Karpas-422 (cell line): ENCODE measurements at regions not wholly inside any gene's neighbourhood (a gene's known extent, or its start where the extent isn't known, plus 50 kb on each side); places are given as distances from the start of the nearest gene placed in this dataset.

Experiments used
- DNase-seq: peaks from one replicate; pipeline ENCODE4 v3.0.0-alpha.2; 2015
- H2AFZ ChIP-seq: fragments of 200-600 bp; sonication (generic); 2 replicates; pipeline ENCODE4 v1.6.1; 2014; ENCODE audit warnings: antibody characterized with exemption, low read length, mixed read lengths
- H3K27ac ChIP-seq: fragments of 200-600 bp; sonication (generic); 2 replicates; pipeline ENCODE4 v1.5.1; 2014; ENCODE audit warnings: mild to moderate bottlenecking, low read length, moderate library complexity
- H3K27me3 ChIP-seq: fragments of 200-600 bp; sonication (generic); 2 replicates; pipeline ENCODE4 v1.6.1; 2014; ENCODE audit warnings: low read length, mixed read lengths
- H3K36me3 ChIP-seq: fragments of 200-600 bp; sonication (generic); 2 replicates; pipeline ENCODE4 v1.6.1; 2014; ENCODE audit warnings: low read length, mixed read lengths; ENCODE audit not compliant: insufficient read depth
- H3K4me1 ChIP-seq: fragments of 200-600 bp; sonication (generic); 2 replicates; pipeline ENCODE4 v1.6.1; 2014; ENCODE audit warnings: mild to moderate bottlenecking, low read length, mixed read lengths
- H3K4me2 ChIP-seq: fragments of 200-600 bp; sonication (generic); 2 replicates; pipeline ENCODE4 v1.6.1; 2014; ENCODE audit warnings: low read length, low read depth, mild to moderate bottlenecking; ENCODE audit not compliant: poor library complexity, severe bottlenecking
- H3K4me3 ChIP-seq: fragments of 200-600 bp; sonication (generic); 2 replicates; pipeline ENCODE4 v1.5.1; 2014; ENCODE audit warnings: mild to moderate bottlenecking, antibody characterized with exemption, low read length, mixed read lengths
- H3K79me2 ChIP-seq: fragments of 200-600 bp; sonication (generic); 2 replicates; pipeline ENCODE4 v1.6.1; 2014; ENCODE audit warnings: mild to moderate bottlenecking, low read length, mixed read lengths
- H3K9ac ChIP-seq: fragments of 200-600 bp; sonication (generic); 2 replicates; pipeline ENCODE4 v1.6.0; 2014; ENCODE audit warnings: low read length
- H3K9me2 ChIP-seq: fragments of 200-600 bp; sonication (generic), shearing (Covaris generic); replicated peaks from 2 replicates; pipeline ENCODE4 v1.6.0; 2014; ENCODE audit warnings: mild to moderate bottlenecking, low read length, moderate library complexity; ENCODE audit not compliant: insufficient read depth
- H3K9me3 ChIP-seq: fragments of 300-700, 200-600 bp; sonication (generic); 2 replicates; pipeline ENCODE4 v1.6.1; 2014; ENCODE audit warnings: low read length, mixed read lengths
- H4K20me1 ChIP-seq: fragments of 200-600 bp; sonication (generic); 2 replicates; pipeline ENCODE4 v1.6.1; 2014; ENCODE audit warnings: mild to moderate bottlenecking, antibody characterized with exemption, low read length, low read depth; ENCODE audit not compliant: insufficient read depth

GRCh38 chr10:6721480-6721879, 141.4 kb upstream of the PRKCQ start:
- Histone ChIP-seq H3K4me1 (no peaks in the 10 kb centered on the region), H3K27ac (no peak overlapping the region), H3K9ac (no peak overlapping the region), H3K79me2 (no peaks in the 10 kb centered on the region), H3K9me3 (no peaks in the 10 kb centered on the region), H3K4me2 (no peak overlapping the region), H4K20me1 (no peaks in the 10 kb centered on the region), H2AFZ (no peak overlapping the region), H3K4me3 (no peak overlapping the region), H3K27me3 (no peaks in the 10 kb centered on the region), H3K9me2 (no peaks in the 10 kb centered on the region), H3K36me3 (no peaks in the 10 kb centered on the region)
- DNase-seq, result no peak

- no peaks in the 10 kb centered on the region for H3K36me3 ChIP-seq
Observed at GRCh38 chr10:6719561-6719960, 139.5 kb upstream of the PRKCQ start.

GRCh38 chr10:6718550-6718949, 138.5 kb upstream of the PRKCQ start:
- DNase-seq, result no peak
- Histone ChIP-seq H2AFZ (no peak overlapping the region), H3K9me2 (no peaks in the 10 kb centered on the region), H3K36me3 (no peaks in the 10 kb centered on the region), H3K4me1 (no peaks in the 10 kb centered on the region), H3K4me3 (no peak overlapping the region), H3K9me3 (no peaks in the 10 kb centered on the region), H4K20me1 (no peaks in the 10 kb centered on the region), H3K79me2 (no peaks in the 10 kb centered on the region), H3K27ac (no peak overlapping the region), H3K4me2 (no peak overlapping the region), H3K9ac (no peak overlapping the region), H3K27me3 (no peaks in the 10 kb centered on the region)

More at GRCh38 chr10:6719561-6719960, 139.5 kb upstream of the PRKCQ start:
- H2AFZ ChIP-seq, result no peak overlapping the region
- no peaks in the 10 kb centered on the region for H3K4me1 ChIP-seq
- H3K27me3 ChIP-seq, result no peaks in the 10 kb centered on the region
- no peak overlapping the region for H3K27ac ChIP-seq
- H3K9ac ChIP-seq, result no peak overlapping the region
- H3K9me3 ChIP-seq, result no peaks in the 10 kb centered on the region
- DNase-seq, result no peak
- H3K4me2 ChIP-seq, result no peak overlapping the region
- H3K9me2 ChIP-seq, result no peaks in the 10 kb centered on the region
- H3K79me2 ChIP-seq, result no peaks in the 10 kb centered on the region
- no peak overlapping the region for H3K4me3 ChIP-seq
- H4K20me1 ChIP-seq, result no peaks in the 10 kb centered on the region

GRCh38 chr10:6716516-6716915, 136.4 kb upstream of the PRKCQ start:
- no peak overlapping the region for H3K9ac ChIP-seq
- no peak overlapping the region for H3K4me2 ChIP-seq
- no peaks in the 10 kb centered on the region for H3K4me1 ChIP-seq

GRCh38 chr10:6713716-6714115, 133.6 kb upstream of the PRKCQ start:
- no peaks in the 10 kb centered on the region for H3K9me2 ChIP-seq
- H3K79me2 ChIP-seq, result no peaks in the 10 kb centered on the region
- H3K9ac ChIP-seq, result no peak overlapping the region
- no peaks in the 10 kb centered on the region for H3K36me3 ChIP-seq
- H3K27ac ChIP-seq, result no peak overlapping the region
- no peaks in the 10 kb centered on the region for H3K4me1 ChIP-seq
- H4K20me1 ChIP-seq, result no peaks in the 10 kb centered on the region
- no peak overlapping the region for H3K4me2 ChIP-seq
- H3K27me3 ChIP-seq, result no peaks in the 10 kb centered on the region
- no peak overlapping the region for H3K4me3 ChIP-seq
- DNase-seq, result no peak
- H3K9me3 ChIP-seq, result no peaks in the 10 kb centered on the region
- no peak overlapping the region for H2AFZ ChIP-seq

More at GRCh38 chr10:6716516-6716915, 136.4 kb upstream of the PRKCQ start:
- Histone ChIP-seq H3K36me3 (no peaks in the 10 kb centered on the region), H3K9me3 (no peaks in the 10 kb centered on the region), H3K79me2 (no peaks in the 10 kb centered on the region), H3K27me3 (no peaks in the 10 kb centered on the region), H3K4me3 (no peak overlapping the region), H4K20me1 (no peaks in the 10 kb centered on the region), H3K27ac (no peak overlapping the region), H3K9me2 (no peaks in the 10 kb centered on the region), H2AFZ (no peak overlapping the region)
- no peak for DNase-seq

GRCh38 chr10:6713120-6713519, 133.0 kb upstream of the PRKCQ start:
- Histone ChIP-seq H3K9ac (no peak overlapping the region), H3K4me3 (no peak overlapping the region), H3K4me2 (no peak overlapping the region)

GRCh38 chr10:6711881-6712280, 131.8 kb upstream of the PRKCQ start:
- Histone ChIP-seq H3K4me2 (no peak overlapping the region), H3K9me3 (no peaks in the 10 kb centered on the region), H3K9me2 (no peaks in the 10 kb centered on the region), H3K4me1 (no peaks in the 10 kb centered on the region), H2AFZ (no peak overlapping the region), H3K79me2 (no peaks in the 10 kb centered on the region), H3K36me3 (no peaks in the 10 kb centered on the region), H3K9ac (no peak overlapping the region), H3K27me3 (no peaks in the 10 kb centered on the region), H3K27ac (no peak overlapping the region), H3K4me3 (no peak overlapping the region), H4K20me1 (no peaks in the 10 kb centered on the region)
- no peak for DNase-seq

More at GRCh38 chr10:6713120-6713519, 133.0 kb upstream of the PRKCQ start:
- Histone ChIP-seq H3K36me3 (no peaks in the 10 kb centered on the region), H3K9me2 (no peaks in the 10 kb centered on the region), H3K4me1 (no peaks in the 10 kb centered on the region), H2AFZ (no peak overlapping the region), H3K27me3 (no peaks in the 10 kb centered on the region), H3K9me3 (no peaks in the 10 kb centered on the region), H3K27ac (no peak overlapping the region), H4K20me1 (no peaks in the 10 kb centered on the region), H3K79me2 (no peaks in the 10 kb centered on the region)
- DNase-seq, result no peak

GRCh38 chr10:6711408-6711841, 131.3 kb upstream of the PRKCQ start:
- no peaks in the 10 kb centered on the region for H3K9me3 ChIP-seq
- H3K4me3 ChIP-seq, result no peak overlapping the region
- H3K36me3 ChIP-seq, result no peaks in the 10 kb centered on the region
- no peak overlapping the region for H3K4me2 ChIP-seq
- H3K27ac ChIP-seq, result no peak overlapping the region
- no peaks in the 10 kb centered on the region for H3K9me2 ChIP-seq
- no peak overlapping the region for H3K9ac ChIP-seq
- no peaks in the 10 kb centered on the region for H3K4me1 ChIP-seq
- no peak overlapping the region for H2AFZ ChIP-seq
- no peaks in the 10 kb centered on the region for H3K79me2 ChIP-seq
- H3K27me3 ChIP-seq, result no peaks in the 10 kb centered on the region
- H4K20me1 ChIP-seq, result no peaks in the 10 kb centered on the region
- no peak for DNase-seq

- H3K9me3 ChIP-seq, result no peaks in the 10 kb centered on the region
- no peaks in the 10 kb centered on the region for H4K20me1 ChIP-seq
- no peaks in the 10 kb centered on the region for H3K27me3 ChIP-seq
- no peak overlapping the region for H3K4me2 ChIP-seq
- no peaks in the 10 kb centered on the region for H3K4me1 ChIP-seq
- no peak overlapping the region for H3K4me3 ChIP-seq
- no peak overlapping the region for H3K27ac ChIP-seq
- H3K79me2 ChIP-seq, result no peaks in the 10 kb centered on the region
- no peak overlapping the region for H3K9ac ChIP-seq
- no peaks in the 10 kb centered on the region for H3K36me3 ChIP-seq
- no peak overlapping the region for H2AFZ ChIP-seq
- H3K9me2 ChIP-seq, result no peaks in the 10 kb centered on the region
- no peak for DNase-seq
Observed at GRCh38 chr10:6707352-6707751, 127.3 kb upstream of the PRKCQ start.
